ENCODE measurements at regions not wholly inside any gene's neighbourhood (a gene's known extent, or its start where the extent isn't known, plus 50 kb on each side); places are given as distances from the start of the nearest gene placed in this dataset.

DNA sequence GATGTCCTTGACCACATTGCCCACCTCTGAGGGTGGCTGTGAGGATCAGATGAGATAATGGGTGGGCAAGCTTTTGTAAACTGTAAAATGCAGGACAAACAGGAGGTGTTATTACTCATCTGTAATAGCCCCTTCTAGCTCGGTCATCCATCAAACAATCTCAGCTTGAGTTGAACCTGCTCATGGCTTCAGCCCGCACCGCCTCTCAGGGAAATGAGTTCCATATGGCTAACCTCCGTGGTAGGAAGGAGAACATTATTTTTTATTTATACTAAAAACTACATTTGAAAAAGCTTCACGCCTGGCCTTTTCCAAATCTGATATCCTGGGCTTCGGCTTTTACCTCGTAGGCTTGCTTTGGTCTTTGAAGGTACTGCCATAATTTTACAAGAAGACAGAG is 116.2 kb upstream of the USP24 start:
- TF ChIP-seq, protein P1, sequence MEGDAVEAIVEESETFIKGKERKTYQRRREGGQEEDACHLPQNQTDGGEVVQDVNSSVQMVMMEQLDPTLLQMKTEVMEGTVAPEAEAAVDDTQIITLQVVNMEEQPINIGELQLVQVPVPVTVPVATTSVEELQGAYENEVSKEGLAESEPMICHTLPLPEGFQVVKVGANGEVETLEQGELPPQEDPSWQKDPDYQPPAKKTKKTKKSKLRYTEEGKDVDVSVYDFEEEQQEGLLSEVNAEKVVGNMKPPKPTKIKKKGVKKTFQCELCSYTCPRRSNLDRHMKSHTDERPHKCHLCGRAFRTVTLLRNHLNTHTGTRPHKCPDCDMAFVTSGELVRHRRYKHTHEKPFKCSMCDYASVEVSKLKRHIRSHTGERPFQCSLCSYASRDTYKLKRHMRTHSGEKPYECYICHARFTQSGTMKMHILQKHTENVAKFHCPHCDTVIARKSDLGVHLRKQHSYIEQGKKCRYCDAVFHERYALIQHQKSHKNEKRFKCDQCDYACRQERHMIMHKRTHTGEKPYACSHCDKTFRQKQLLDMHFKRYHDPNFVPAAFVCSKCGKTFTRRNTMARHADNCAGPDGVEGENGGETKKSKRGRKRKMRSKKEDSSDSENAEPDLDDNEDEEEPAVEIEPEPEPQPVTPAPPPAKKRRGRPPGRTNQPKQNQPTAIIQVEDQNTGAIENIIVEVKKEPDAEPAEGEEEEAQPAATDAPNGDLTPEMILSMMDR (IDR thresholded peaks at IDR 0.05): no peak
- no peak for TF ChIP-seq POLR2A (IDR thresholded peaks at IDR 0.05)

Data from testis (tissue), 2 donors.